Endothelial cell of hepatic sinusoid (primary cell): ENCODE measurements at regions not wholly inside any gene's neighbourhood (a gene's known extent, or its start where the extent isn't known, plus 50 kb on each side); places are given as distances from the start of the nearest gene placed in this dataset.
"Not testable (repeated sequence)": the region's sequence is repeated elsewhere in the genome, so short reads cannot be mapped to it uniquely, and the experiment has no call there.

Experiments used
- in situ Hi-C: cut with HindIII; loops from 2 replicates; pipeline ENCODE4 v1.10.0; 2017; ENCODE audit warnings: low sequenced_read_pairs

DNA sequence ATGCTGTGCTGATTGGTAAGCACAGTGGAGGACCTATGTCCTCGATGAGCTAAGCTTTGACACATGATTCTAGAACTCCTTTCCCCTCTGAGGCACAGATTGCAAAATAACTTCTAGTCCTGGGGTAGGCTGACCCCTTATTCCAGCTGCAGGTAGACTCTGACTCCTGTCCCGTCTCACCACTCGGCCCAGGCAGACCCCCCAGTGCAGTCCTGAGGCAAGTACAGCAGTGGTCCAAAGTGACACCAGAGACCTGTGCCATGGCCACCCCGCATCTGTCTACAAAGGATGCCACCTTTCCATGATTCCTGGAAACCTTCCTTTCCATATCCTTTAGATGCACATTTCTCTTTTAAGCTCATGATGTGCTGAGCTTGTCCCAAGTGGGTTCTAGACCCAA, 482.5 kb downstream of the ZNF536 start:
- in situ Hi-C loops = no loop called here

DNA sequence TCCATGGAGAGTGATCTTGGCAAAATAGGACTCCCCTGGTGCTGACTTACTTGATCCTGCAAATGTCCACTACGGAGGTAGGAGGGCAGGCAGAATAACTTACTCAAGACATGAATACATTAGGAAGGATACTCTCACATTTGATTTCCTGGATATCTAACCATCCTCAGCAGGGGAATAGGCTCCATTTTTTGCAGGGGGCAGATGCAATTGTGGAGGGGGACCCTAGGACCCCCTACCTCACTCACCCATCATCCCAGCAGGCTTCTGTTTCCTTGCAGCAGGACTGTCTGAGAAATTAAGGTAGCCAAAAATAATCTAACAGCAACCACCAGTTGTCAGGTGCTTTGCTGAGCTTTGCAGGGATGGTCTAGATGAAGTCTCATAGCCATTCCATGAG, 482.0 kb downstream of the ZNF536 start:
- in situ Hi-C loops = no loop called here

GRCh38 chr19:30853036-30853435, 480.9 kb downstream of the ZNF536 start:
- in situ Hi-C loops = no loop called here

DNA sequence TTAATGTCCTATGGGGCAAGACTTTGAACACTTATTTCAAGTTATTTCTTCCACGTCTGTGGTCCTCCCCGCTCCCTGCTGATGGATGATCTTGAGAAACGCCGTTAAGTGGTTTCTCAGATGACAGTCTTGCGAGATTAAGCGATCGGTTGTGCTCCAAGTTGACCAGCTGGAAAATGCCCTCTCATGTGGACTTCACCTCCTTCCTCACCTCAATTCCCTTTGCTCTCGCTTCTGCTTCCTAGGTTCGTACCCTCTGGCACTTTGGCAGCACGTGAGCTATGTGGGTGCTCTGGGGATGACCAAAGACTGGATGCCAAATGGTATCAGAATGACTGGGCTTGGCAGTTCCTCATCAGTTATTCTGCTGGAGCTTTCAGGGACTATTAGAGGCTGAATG, 480.0 kb downstream of the ZNF536 start:
- in situ Hi-C loops = no loop called here

DNA sequence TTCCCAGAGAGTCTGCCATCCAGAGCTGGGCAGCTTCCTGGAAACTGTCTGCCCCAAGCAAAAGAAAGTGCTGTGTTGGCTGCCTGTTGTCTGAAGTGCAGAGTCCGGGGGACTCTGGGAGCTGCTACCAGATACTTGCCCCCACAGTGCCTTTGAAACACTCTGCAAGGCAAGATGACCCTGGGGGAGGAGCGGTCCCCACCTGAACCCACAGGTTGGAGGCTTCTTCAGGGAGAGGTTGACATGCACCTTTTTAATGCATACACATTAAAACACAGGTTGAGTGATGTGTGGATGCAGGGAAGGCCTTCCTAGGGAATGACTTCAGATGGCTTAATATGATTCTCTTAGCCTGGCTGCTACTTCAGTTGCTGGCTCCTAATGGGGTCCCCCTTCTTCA, 479.5 kb downstream of the ZNF536 start:
- in situ Hi-C loops = no loop called here

DNA sequence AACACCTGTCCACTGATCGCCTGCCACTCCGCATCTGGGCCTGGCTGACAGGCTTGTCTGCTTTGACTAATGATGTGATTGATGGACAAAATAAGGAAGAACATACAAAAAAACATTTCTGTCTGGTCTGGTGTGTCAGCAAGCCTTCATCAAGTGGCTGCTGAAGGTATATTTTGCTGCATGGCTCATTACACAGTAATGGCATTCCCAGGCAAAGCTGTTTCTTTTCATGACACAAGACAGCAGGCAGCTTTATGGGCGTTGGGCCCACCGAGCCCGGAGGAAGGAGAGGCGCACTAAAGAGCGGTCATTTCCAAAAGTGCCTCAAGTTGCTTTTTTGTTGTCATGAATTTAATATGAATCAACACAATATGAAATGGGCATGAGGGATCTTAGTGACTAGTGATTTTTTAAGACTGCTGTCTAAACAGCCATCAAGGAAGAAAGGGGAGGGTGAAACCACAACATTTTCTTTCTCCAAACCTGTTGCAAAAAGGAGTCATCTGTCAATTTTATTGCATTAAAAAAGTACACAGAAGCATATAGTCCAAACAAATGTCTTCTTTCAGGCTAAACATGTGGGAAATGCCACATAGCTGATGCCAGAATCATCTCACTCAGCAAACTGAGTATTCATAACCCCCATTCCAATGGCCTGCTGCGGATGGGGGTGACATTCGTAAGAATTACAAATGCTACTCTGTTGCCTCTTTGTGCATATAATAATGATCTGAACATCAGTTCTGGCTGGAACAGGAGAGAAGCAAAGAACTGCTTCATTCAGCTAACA, 476.6 kb downstream of the ZNF536 start:
- in situ Hi-C loops = no loop called here

DNA sequence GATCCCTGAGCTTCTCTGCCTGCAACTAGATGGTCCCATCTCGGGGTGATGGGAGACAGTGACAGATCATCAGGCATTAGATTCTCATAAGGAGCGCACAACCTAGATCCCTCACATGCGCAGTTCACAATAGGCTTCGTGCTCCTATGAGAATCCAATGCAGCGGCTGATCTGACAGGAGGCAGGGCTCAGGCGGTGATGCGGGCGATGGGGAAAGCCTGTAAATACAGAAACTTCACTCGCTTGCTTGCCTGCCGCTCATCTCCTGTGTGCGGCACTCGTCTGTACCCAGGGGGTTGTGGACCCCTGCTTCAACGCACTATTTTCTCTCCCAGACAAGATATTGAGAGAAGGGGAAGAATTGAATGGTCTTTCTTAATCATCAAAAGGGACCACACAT, 473.9 kb downstream of the ZNF536 start:
- in situ Hi-C loops = no loop called here

DNA sequence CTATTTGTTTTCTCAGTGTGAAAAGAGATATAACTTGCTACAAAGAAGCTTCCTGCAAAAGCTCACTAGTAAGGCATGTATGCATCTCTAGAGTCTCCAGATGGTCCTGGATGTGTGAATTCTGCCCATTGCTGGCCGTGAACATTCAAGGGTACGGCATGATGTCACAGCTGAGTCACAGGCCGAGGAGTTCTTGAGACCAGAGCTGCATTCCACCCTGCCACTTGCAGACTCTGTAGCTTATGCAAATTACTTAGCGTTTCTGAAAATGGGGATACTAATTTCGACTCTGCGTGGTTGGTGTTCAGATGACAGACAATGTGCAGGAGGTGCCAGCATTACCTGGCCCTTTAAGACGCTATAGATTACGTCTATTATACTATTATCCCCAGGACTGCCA, 470.7 kb downstream of the ZNF536 start:
- in situ Hi-C loops = loop anchor here (5.0 kb wide), 1 partner anchor 61 kb away; no protein-coding TSS in a partner anchor

DNA sequence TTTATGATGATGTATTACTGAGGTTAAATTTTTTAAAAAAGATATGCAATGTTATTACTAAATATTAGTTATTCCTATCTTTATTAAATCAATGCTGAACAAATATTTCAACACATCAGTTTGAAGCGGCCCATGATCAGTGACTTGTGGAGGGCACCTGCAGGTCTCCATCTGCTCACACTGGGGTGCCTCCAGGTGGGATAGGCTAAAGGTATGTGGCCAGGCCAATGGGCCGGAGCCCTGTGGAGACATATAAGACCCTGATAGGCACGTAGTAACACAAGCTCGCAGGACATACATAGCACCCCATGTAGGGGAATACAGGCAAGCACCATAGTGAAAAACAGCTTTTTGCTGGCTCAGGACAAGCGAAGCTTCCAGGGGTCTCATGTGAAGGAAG, 469.8 kb downstream of the ZNF536 start:
- in situ Hi-C loops = loop anchor here (5.0 kb wide), 1 partner anchor 60 kb away; no protein-coding TSS in a partner anchor

DNA sequence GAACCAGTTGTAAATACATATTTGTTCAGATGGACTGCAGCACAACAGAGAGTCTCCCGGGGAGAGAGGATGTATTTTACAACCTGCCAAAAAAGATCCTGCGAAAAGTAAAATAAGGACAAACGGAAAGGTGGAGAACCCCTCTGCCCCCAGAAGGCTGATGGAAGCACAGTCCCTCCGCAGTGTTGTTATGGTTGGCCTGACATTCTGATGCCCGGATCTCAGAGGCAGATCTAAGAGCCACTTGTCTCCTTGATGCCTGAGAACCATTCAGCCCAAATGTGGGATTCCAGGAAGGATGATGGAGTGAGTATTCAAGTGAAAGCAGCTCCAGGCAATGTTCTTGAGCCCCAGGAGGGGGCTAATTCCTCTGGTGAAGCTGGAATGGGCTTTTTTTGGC, 458.7 kb downstream of the ZNF536 start:
- in situ Hi-C loops = no loop called here

DNA sequence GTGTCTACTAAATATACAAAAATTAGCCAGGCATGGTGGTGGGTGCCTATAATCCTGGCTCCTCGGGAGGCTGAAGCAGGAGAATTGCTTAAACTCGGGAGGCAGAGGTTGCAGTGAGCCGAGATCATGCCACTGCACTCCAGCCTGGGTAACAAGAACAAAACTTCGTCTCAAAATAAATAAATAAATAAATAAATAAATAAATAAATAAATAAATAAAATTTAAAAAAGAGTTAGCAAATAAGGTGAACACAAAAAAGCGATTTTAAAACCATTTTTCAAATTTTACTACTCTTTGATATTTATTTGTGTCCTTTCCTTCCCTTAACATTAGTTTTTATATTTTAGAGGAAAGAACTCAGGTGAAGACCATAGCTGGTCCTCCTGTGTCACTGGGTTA, 453.3 kb downstream of the ZNF536 start:
- in situ Hi-C loops = not testable (repeated sequence)

DNA sequence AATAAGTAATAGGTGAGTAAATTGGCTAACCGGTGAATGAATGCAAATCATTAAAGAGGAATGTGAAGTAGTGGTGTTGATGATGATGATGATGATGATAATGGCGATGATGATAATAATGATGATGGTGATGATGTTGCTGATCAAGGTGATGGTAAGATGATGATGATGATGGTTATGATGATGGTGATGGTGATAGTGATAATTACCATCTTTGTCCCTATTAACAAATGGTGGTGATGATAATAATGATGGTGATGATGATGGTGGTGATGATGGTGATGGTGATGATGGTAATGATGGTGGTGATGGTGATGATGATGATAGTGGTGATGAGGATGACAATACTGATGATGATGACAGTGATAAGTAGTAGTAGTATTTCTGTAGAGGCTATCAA, 452.6 kb downstream of the ZNF536 start:
- in situ Hi-C loops = no loop called here

- in situ Hi-C loops = no loop called here
These were observed 445.9 kb downstream of the ZNF536 start for GRCh38 chr19:30817965-30818567.

- in situ Hi-C loops = no loop called here
These were observed 445.0 kb downstream of the ZNF536 start for GRCh38 chr19:30817197-30817596.

GRCh38 chr19:30815889-30816580, 443.9 kb downstream of the ZNF536 start:
- in situ Hi-C loops = no loop called here

DNA sequence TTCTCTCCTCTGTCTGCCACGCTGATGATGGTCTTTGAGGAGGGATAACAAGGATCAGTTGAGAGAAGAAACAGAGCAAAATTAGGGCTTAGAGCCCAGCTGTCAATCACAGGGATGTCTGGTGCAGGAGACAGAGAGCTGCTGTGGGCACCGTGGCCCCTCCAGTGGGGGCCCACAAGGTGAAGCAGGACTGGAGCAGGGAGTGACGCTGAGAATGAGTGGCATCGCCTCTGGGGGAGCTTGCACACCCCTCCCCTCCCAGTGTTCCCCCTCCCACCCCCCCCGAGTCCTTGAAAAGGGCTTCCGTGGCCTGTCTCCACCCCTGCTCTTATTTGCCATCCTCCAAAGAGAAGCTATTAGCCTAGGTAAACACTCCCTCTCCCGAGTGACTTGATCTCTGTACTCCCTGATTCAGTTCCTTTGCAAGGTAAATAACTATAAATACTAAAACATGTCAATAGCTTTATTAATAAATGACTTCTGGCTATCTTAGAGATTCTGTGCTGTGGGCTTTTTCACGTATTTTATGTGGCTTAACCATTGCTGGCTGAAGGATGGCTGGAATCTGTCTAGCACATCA, 440.0 kb downstream of the ZNF536 start:
- in situ Hi-C loops = no loop called here

- in situ Hi-C loops = no loop called here
These were observed 439.4 kb downstream of the ZNF536 start for GRCh38 chr19:30811397-30812098.

GRCh38 chr19:30810726-30811125, 438.5 kb downstream of the ZNF536 start:
- in situ Hi-C loops = no loop called here

DNA sequence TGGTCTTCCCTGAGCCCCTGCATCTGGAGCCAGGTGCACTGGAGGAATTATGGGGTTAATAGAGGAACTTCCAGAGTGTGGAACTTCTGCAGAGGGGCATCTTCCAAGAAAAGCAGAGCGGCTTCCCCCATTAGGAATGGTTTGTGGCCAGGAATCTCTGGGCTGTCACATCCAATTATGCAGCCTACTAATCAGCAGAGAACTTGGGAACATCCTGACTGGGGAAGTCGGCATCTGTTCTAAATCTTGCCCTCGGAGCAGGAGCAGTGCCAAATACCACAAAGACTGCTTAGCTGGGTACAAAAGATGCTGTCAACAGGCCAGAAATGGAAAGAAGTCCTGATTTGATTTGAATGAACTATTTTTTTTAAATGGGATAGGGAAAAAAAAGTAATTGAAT, 435.1 kb downstream of the ZNF536 start:
- in situ Hi-C loops = no loop called here

DNA sequence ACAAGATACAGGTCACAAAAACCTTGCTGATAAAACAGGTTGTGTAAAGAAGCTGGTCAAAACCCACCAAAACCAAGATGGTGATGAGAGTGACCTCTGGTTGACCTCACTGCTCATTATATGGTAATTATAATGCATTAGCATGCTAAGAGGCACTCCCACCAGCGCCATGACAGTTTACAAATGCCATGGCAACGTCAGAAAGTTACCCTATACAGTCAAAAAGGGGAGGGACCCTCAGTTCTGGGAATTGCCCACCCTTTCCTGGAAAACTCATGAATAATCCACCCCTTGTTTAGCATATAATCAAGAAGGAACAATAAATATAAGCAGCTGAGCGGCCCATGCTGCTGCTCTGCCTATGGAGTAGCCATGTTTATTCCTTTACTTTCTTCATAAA, 434.1 kb downstream of the ZNF536 start:
- in situ Hi-C loops = no loop called here

GRCh38 chr19:30804751-30805150, 432.6 kb downstream of the ZNF536 start:
- in situ Hi-C loops = no loop called here
